C4-2B (cell line): ENCODE measurements at regions not wholly inside any gene's neighbourhood (a gene's known extent, or its start where the extent isn't known, plus 50 kb on each side); places are given as distances from the start of the nearest gene placed in this dataset.

Experiments
- H3K27ac ChIP-seq: fragments of 450-650 bp; 2 replicates; pipeline ENCODE4 v1.5.1; 2017
- ZFX ChIP-seq: fragments of 450-650 bp; IDR thresholded peaks from 2 replicates; pipeline ENCODE4 v1.6.1; 2017
- TF ChIP-seq, protein P1 (sequence below): fragments of 450-650 bp; conservative IDR thresholded peaks from 2 replicates; pipeline ENCODE4 v1.5.1; 2017; ENCODE audit warnings: mild to moderate bottlenecking

- no peak overlapping the region for H3K27ac ChIP-seq
- TF ChIP-seq, protein P1, sequence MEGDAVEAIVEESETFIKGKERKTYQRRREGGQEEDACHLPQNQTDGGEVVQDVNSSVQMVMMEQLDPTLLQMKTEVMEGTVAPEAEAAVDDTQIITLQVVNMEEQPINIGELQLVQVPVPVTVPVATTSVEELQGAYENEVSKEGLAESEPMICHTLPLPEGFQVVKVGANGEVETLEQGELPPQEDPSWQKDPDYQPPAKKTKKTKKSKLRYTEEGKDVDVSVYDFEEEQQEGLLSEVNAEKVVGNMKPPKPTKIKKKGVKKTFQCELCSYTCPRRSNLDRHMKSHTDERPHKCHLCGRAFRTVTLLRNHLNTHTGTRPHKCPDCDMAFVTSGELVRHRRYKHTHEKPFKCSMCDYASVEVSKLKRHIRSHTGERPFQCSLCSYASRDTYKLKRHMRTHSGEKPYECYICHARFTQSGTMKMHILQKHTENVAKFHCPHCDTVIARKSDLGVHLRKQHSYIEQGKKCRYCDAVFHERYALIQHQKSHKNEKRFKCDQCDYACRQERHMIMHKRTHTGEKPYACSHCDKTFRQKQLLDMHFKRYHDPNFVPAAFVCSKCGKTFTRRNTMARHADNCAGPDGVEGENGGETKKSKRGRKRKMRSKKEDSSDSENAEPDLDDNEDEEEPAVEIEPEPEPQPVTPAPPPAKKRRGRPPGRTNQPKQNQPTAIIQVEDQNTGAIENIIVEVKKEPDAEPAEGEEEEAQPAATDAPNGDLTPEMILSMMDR: no peak
- no peak for TF ChIP-seq ZFX
These were observed 428.3 kb upstream of the RAG2 start for GRCh38 chr11:37026326-37026725.

GRCh38 chr11:37006563-37006962 lies 408.5 kb upstream of the RAG2 start:
- TF ChIP-seq, protein P1: no peak
- TF ChIP-seq ZFX: no peak
- H3K27ac ChIP-seq: no peak overlapping the region

GRCh38 chr11:37002831-37003230 lies 404.8 kb upstream of the RAG2 start:
- TF ChIP-seq ZFX: no peak
- TF ChIP-seq, protein P1: no peak

GRCh38 chr11:36997656-36998055 lies 399.6 kb upstream of the RAG2 start:
- no peak overlapping the region for H3K27ac ChIP-seq
- no peak for TF ChIP-seq ZFX
- TF ChIP-seq, protein P1: no peak

More at GRCh38 chr11:37002831-37003230, 404.8 kb upstream of the RAG2 start:
- no peak overlapping the region for H3K27ac ChIP-seq

- TF ChIP-seq, protein P1: no peak
- TF ChIP-seq ZFX: no peak
- no peak overlapping the region for H3K27ac ChIP-seq
These were observed 398.8 kb upstream of the RAG2 start for GRCh38 chr11:36996795-36997194.

GRCh38 chr11:36994208-36994607 lies 396.2 kb upstream of the RAG2 start:
- H3K27ac ChIP-seq: no peak overlapping the region
- TF ChIP-seq ZFX: no peak
- TF ChIP-seq, protein P1: no peak

DNA sequence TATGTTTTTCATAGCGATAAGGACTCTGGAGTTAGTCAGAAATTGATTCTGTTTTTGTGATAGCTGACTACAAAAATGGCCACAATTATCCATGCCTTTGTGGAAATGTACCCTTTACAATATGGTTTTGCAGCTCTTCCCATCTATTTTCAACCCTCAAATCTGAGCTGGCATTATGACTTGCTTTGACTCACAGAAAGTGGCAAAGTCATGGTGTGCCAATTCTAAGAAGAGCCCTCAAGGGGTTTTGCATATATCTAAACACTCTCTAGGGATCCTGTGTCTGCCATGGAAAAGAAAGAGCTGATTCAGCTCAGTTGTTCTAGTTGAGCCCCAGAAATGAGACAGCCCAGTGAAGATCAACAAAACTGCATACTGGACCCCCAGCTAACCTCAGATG lies 390.5 kb upstream of the RAG2 start:
- no peak overlapping the region for H3K27ac ChIP-seq
- TF ChIP-seq, protein P1: no peak
- TF ChIP-seq ZFX: no peak
